ENCODE measurements at regions not wholly inside any gene's neighbourhood (a gene's known extent, or its start where the extent isn't known, plus 50 kb on each side); places are given as distances from the start of the nearest gene placed in this dataset.

- no peak overlapping the region for H3K27ac ChIP-seq
- TF ChIP-seq ZFX (IDR thresholded peaks at IDR 0.05; ENCODE audit: borderline replicate concordance), result no peak
- no peak for TF ChIP-seq CTCF (IDR thresholded peaks at IDR 0.05)
These were observed 58.7 kb upstream of the MYCN start for GRCh38 chr2:15881676-15882075.

DNA sequence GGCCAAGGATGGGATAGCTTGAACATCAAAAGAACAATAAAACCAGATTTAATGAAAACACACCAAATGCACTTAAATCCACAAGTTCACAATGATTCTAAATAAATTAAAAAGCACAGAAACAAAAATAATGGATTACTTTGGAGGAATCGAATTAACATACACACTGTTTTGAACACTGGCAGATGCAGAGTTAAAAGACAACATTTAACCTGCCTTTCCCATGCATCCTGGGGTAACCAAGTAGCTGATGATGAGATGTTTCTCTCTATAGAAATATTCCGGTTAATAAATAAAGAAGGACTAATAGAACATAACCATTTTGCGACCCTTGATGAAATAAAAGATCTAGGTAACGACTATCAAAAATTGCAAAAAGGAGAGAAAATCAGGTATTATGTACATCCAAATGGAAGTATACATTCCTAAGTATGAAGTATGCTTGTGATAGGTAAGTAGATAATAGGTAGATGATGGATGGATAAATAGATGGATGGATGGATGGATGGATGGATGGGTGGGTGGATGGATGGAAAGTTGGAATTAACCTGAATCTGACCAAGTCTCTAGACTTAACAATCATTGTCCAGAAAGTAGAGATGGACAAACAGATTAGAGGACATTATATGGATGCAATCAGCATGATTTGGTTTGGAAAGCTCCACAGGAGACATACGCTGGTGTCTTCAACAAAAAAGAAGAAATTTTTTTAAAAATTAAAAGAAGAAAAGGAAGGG lies 57.4 kb upstream of the MYCN start:
- TF ChIP-seq CTCF (IDR thresholded peaks at IDR 0.05) (no peak), ZFX (IDR thresholded peaks at IDR 0.05; ENCODE audit: borderline replicate concordance) (no peak)

DNA sequence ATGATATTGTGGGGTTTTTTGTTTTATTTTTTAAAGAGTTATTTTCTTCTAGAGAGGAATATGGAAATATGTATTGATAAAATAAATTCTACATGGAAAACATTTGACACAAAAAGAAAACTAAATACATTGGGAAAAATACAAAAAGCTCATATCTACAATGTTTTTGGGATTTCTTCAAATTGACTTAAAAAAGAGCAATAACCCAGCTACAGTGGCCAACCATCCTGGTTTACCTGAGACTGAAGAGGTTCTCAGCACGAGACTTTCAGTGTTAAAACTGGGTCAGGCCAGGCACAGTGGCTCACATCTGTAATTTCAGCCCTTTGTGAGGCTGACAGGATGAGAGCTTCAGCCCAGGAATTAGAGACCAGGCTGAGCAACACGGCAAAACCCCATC lies 56.7 kb upstream of the MYCN start:
- TF ChIP-seq CTCF (IDR thresholded peaks at IDR 0.05) (no peak), ZFX (IDR thresholded peaks at IDR 0.05; ENCODE audit: borderline replicate concordance) (no peak)

More for the DNA sequence above, 57.4 kb upstream of the MYCN start:
- H3K27ac ChIP-seq, result no peak overlapping the region

DNA sequence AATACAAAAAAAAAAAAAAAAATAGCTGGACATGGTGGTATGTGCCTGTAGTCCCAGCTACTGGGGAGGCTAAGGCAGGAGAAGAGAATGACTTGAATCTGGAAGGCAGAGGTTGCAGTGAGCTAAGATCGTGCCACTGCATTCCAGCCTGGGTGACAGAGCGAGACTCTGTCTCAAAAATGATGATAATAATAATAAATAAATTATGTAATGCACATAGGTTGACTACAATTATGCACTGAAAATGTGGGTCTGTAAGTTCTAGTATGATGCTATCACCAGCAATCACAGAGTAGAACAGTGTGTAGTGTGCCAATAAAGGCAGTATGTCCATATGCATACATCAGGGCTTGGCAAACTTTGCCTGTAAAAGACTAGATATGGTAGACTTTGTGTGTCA lies 55.6 kb upstream of the MYCN start:
- no peak overlapping the region for H3K27ac ChIP-seq
- no peak for TF ChIP-seq CTCF (IDR thresholded peaks at IDR 0.05)
- TF ChIP-seq ZFX (IDR thresholded peaks at IDR 0.05; ENCODE audit: borderline replicate concordance), result no peak

More for the DNA sequence above, 56.7 kb upstream of the MYCN start:
- H3K27ac ChIP-seq, result no peak overlapping the region

DNA sequence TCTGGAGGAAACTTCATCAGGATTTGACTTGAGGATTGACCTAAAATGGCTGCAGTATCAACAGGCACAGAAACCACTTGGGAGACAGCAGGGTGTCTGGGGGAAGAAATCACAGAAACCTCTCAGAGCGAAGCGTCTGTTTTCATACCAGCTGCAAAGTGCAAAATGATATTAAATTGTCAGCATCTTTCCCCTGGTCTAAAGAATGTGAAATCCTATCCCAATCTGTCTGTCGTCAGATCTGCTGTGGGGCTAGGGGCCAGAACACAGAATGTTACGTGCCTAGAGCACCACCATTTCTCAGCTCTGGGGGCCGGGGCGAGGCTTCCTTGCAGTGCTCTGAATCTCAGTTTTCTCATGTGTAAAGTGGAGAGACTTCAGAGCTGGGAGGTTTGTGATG lies 54.1 kb upstream of the MYCN start:
- TF ChIP-seq ZFX (IDR thresholded peaks at IDR 0.05; ENCODE audit: borderline replicate concordance), result no peak
- TF ChIP-seq CTCF (IDR thresholded peaks at IDR 0.05), result no peak
- H3K27ac ChIP-seq, result no peak overlapping the region

- H3K27ac ChIP-seq, result no peak overlapping the region
- no peak for TF ChIP-seq CTCF (IDR thresholded peaks at IDR 0.05)
- no peak for TF ChIP-seq ZFX (IDR thresholded peaks at IDR 0.05; ENCODE audit: borderline replicate concordance)
These were observed 50.8 kb upstream of the MYCN start for GRCh38 chr2:15889442-15890123.

DNA sequence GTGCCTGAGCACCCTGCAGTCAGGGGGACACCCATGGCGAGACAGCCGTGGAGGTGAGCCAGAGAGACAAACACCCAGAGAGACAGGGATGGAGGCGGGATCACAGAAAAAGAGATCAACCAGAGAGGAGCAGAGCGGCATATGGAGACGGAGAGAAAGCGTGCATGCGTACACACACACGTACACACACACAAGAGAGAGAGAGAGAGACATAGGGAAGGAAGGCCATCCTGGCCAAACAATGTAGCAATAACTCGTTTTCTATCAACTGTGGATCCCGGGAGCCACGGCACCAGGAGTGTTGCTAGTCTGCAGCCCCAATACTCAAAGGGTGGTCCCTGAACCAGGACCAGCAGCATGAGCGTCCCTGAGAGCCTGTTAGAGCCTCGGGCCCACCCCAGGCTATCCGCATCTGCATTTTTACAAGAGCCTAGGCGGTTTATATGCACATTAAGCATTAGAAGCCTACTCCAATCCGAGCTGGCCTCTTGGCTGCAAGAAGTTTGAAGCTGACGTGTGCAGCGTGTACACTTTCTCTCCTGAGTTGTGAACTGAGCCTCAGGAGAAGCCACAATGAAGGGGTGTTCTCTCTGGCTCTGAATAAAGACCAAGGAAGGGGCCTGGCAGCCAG lies 50.1 kb upstream of the MYCN start:
- TF ChIP-seq CTCF (IDR thresholded peaks at IDR 0.05) (no peak), ZFX (IDR thresholded peaks at IDR 0.05; ENCODE audit: borderline replicate concordance) (no peak)
- no peak overlapping the region for H3K27ac ChIP-seq

All from 22Rv1 (cell line).